ENCODE measurements at regions not wholly inside any gene's neighbourhood (a gene's known extent, or its start where the extent isn't known, plus 50 kb on each side); places are given as distances from the start of the nearest gene placed in this dataset.

GRCh38 chr1:11340233-11340632 is 67.2 kb downstream of the UBIAD1 start:
- peaks cover 53% of the 10 kb centered on the region for H3K4me1 Mint-ChIP-seq
- H3K9me3 Mint-ChIP-seq, result no peaks in the 10 kb centered on the region; the same call in 2 of the 3 replicates
- no peaks in the 10 kb centered on the region for H3K79me2 ChIP-seq (replicated peaks; ENCODE audit: insufficient read depth)
- H3K36me3 Mint-ChIP-seq (ENCODE audit: low read depth), result no peaks in the 10 kb centered on the region
- no peak for DNase-seq (ENCODE audit: low spot score)
- no peak overlapping the region for H3K4me3 ChIP-seq
- H3K27me3 Mint-ChIP-seq (ENCODE audit: insufficient read depth, low read depth, poor library complexity), result peaks cover 16% of the 10 kb centered on the region
- H3K9me2 ChIP-seq (ENCODE audit: insufficient read depth), result no peaks in the 10 kb centered on the region
- no peak overlapping the region for H3K27ac ChIP-seq (ENCODE audit: low read depth)
- H3K36me3 ChIP-seq (ENCODE audit: insufficient read depth), result no peaks in the 10 kb centered on the region
- peak overlapping the region; percentile 94 for H2AFZ ChIP-seq
- H3K4me2 ChIP-seq, result no peak overlapping the region
- H3F3A ChIP-seq (replicated peaks; ENCODE audit: low read depth), result peaks cover 11% of the 10 kb centered on the region
- H4K20me1 ChIP-seq (replicated peaks; ENCODE audit: insufficient read depth), result no peaks in the 10 kb centered on the region
- no peak for ATAC-seq
- H3K4me1 ChIP-seq (ENCODE audit: insufficient read depth), result peaks cover 36% of the 10 kb centered on the region
- H3K4me3 Mint-ChIP-seq, result no peak overlapping the region
- TF ChIP-seq JUNB (IDR thresholded peaks at IDR 0.05; ENCODE audit: unreplicated experiment) (no peak), ZNF462 (CRISPR knock-in tag; IDR thresholded peaks at IDR 0.05) (no peak), STAT1 (IDR thresholded peaks at IDR 0.05; ENCODE audit: unreplicated experiment) (no peak), ZNF114 (CRISPR knock-in tag; IDR thresholded peaks at IDR 0.05) (no peak), ZNF331 (CRISPR knock-in tag; IDR thresholded peaks at IDR 0.05; ENCODE audit: low read depth) (no peak), EZH2phosphoT487 (IDR thresholded peaks at IDR 0.05; ENCODE audit: unreplicated experiment) (no peak), ETS1 (IDR thresholded peaks at IDR 0.05) (no peak), NANOG (IDR thresholded peaks at IDR 0.05; ENCODE audit: borderline replicate concordance) (no peak), EZH2 (IDR thresholded peaks at IDR 0.05; ENCODE audit: low read depth, unreplicated experiment) (no peak), CTCF (conservative IDR thresholded peaks at IDR 0.05; ENCODE audit: low read depth in 2 of 2) (no peak), CREB1 (CRISPR knock-in tag; IDR thresholded peaks at IDR 0.05; ENCODE audit: low read depth) (no peak), POLR2AphosphoS5 (IDR thresholded peaks at IDR 0.05; ENCODE audit: low read depth) (no peak), REST (IDR thresholded peaks at IDR 0.05; ENCODE audit: unreplicated experiment) (no peak)
- H3K27me3 ChIP-seq (ENCODE audit: insufficient read depth), result no peaks in the 10 kb centered on the region
- no peak overlapping the region; the same call in 1 of the 2 replicates for H3K27ac Mint-ChIP-seq

All from GM23338 (cell line).